Mucosa of stomach (tissue), 1 donor: ENCODE measurements at regions not wholly inside any gene's neighbourhood (a gene's known extent, or its start where the extent isn't known, plus 50 kb on each side); places are given as distances from the start of the nearest gene placed in this dataset.
"Not testable (repeated sequence)": the region's sequence is repeated elsewhere in the genome, so short reads cannot be mapped to it uniquely, and the experiment has no call there.

Experiments
- H3K27me3 ChIP-seq: one replicate; pipeline ENCODE4 v1.7.0; 2013; ENCODE audit warnings: mild to moderate bottlenecking, low read length; ENCODE audit not compliant: control insufficient read depth, insufficient read depth
- H3K36me3 ChIP-seq: one replicate; pipeline ENCODE4 v1.7.0; 2013; ENCODE audit warnings: low read length; ENCODE audit not compliant: control insufficient read depth, insufficient read depth
- H3K4me1 ChIP-seq: one replicate; pipeline ENCODE4 v1.7.0; 2013; ENCODE audit warnings: mild to moderate bottlenecking, low read length; ENCODE audit not compliant: control insufficient read depth, insufficient read depth
- H3K4me3 ChIP-seq: one replicate; pipeline ENCODE4 v1.7.0; 2013; ENCODE audit warnings: low read length
- H3K9ac ChIP-seq: one replicate; pipeline ENCODE4 v1.7.0; 2013; ENCODE audit warnings: mild to moderate bottlenecking, low read length, moderate library complexity
- H3K9me3 ChIP-seq: one replicate; pipeline ENCODE4 v1.7.0; 2013; ENCODE audit warnings: mild to moderate bottlenecking, low read length, moderate library complexity; ENCODE audit not compliant: control insufficient read depth
- donor health status: Pancreatic carcinoma.

DNA sequence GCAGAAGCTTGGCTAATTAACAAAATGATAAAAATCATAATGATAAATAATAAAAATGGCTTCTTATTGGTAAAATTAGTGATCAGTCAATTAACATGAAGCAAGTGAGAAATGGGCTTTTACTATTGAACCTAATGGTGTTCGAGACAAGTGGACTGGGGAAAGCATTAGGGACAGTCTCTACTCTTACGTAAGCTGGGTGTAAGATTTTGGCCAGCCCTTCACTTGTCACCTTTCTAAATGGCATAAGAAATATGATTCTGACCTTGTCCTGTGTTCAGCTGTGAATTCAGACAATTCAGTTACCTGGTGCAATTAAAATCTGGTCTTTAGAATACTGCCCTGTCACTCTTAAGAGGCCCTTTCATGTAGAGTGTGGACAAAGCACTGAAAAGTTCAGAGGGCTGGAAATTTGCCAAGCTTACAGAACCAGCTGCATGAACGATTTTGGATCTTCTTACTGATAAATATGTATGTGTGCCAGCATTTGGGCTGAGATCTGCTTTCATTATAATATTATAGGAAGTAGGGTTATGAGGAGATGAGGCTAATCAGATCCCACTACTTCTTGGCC is 115.9 kb downstream of the QRSL1 start:
- Histone ChIP-seq H3K27me3 (no peaks in the 10 kb centered on the region), H3K36me3 (no peaks in the 10 kb centered on the region), H3K4me1 (peaks cover 14% of the 10 kb centered on the region), H3K9ac (no peak overlapping the region), H3K4me3 (no peak overlapping the region), H3K9me3 (no peaks in the 10 kb centered on the region)

GRCh38 chr6:106744781-106745180 is 115.4 kb downstream of the QRSL1 start:
- no peaks in the 10 kb centered on the region for H3K27me3 ChIP-seq
- H3K36me3 ChIP-seq = no peaks in the 10 kb centered on the region
- H3K9ac ChIP-seq = no peak overlapping the region
- H3K9me3 ChIP-seq = no peaks in the 10 kb centered on the region
- H3K4me3 ChIP-seq = no peak overlapping the region
- peaks cover 9% of the 10 kb centered on the region for H3K4me1 ChIP-seq

- H3K9me3 ChIP-seq, H3K27me3 ChIP-seq, H3K36me3 ChIP-seq, H3K9ac ChIP-seq, H3K4me3 ChIP-seq: not testable (repeated sequence)
- H3K4me1 ChIP-seq = peaks cover 13% of the 10 kb centered on the region
Measured at GRCh38 chr6:106744029-106744428, 114.7 kb downstream of the QRSL1 start.

- no peak overlapping the region for H3K4me3 ChIP-seq
- H3K4me1 ChIP-seq = peaks cover 14% of the 10 kb centered on the region
- H3K9me3 ChIP-seq = no peaks in the 10 kb centered on the region
- H3K27me3 ChIP-seq = no peaks in the 10 kb centered on the region
- no peak overlapping the region for H3K9ac ChIP-seq
- H3K36me3 ChIP-seq = no peaks in the 10 kb centered on the region
Measured at GRCh38 chr6:106743612-106744011, 114.2 kb downstream of the QRSL1 start.

GRCh38 chr6:106740287-106740686 is 110.9 kb downstream of the QRSL1 start:
- peaks cover 6% of the 10 kb centered on the region for H3K4me1 ChIP-seq
- no peaks in the 10 kb centered on the region for H3K9me3 ChIP-seq
- H3K9ac ChIP-seq = no peak overlapping the region
- H3K4me3 ChIP-seq = no peak overlapping the region
- H3K27me3 ChIP-seq = no peaks in the 10 kb centered on the region
- H3K36me3 ChIP-seq = no peaks in the 10 kb centered on the region

DNA sequence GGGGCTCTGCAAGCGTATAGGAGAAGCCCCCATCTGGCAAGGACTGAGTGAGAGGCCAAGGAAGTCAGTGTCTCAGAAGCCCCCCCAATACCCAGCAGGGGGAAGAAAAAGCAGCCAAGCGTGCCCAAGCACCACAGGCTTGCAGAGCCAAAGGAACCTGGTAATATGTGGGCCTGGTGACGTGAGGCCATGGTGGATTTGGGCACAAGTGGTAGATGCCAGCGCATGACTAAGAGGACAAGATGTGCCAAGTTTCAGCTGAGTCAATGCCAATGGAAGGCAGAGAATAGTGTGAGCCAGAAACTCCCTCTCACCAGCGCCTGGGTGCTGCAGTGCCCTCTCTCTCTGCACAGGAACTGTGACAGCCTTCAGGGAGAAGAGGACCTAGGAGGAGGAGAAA is 110.0 kb downstream of the QRSL1 start:
- Histone ChIP-seq H3K36me3 (no peaks in the 10 kb centered on the region), H3K27me3 (no peaks in the 10 kb centered on the region), H3K9me3 (no peaks in the 10 kb centered on the region), H3K4me3 (no peak overlapping the region), H3K9ac (no peak overlapping the region), H3K4me1 (peaks cover 6% of the 10 kb centered on the region)

DNA sequence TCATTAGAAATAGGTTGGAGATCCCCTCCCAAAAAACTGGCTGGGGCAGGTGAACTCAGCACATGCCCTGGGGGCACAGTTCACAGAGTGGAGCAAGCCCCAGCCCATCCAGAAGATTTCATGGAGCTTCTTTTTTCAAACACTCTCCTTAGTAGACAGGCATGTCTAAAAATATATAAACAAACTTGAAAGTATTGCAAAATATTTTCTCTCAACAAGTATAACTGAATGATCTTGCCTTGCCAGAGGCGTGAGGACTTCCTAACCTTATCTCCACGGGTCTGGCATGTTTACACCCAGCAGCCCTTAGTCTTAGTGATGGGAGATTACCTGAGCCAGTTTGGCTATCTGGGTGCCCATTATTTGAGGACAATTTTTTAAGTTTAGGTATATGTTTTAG is 107.1 kb downstream of the QRSL1 start:
- H3K9me3 ChIP-seq = no peaks in the 10 kb centered on the region
- H3K4me1 ChIP-seq = peaks cover 16% of the 10 kb centered on the region
- no peaks in the 10 kb centered on the region for H3K27me3 ChIP-seq
- H3K9ac ChIP-seq = no peak overlapping the region
- H3K4me3 ChIP-seq = no peak overlapping the region
- H3K36me3 ChIP-seq = no peaks in the 10 kb centered on the region

- peaks cover 22% of the 10 kb centered on the region for H3K4me1 ChIP-seq
- no peak overlapping the region for H3K9ac ChIP-seq
- H3K27me3 ChIP-seq = no peaks in the 10 kb centered on the region
- no peak overlapping the region for H3K4me3 ChIP-seq
- H3K9me3 ChIP-seq = no peaks in the 10 kb centered on the region
- H3K36me3 ChIP-seq = no peaks in the 10 kb centered on the region
Measured at GRCh38 chr6:106735828-106736227, 106.5 kb downstream of the QRSL1 start.

DNA sequence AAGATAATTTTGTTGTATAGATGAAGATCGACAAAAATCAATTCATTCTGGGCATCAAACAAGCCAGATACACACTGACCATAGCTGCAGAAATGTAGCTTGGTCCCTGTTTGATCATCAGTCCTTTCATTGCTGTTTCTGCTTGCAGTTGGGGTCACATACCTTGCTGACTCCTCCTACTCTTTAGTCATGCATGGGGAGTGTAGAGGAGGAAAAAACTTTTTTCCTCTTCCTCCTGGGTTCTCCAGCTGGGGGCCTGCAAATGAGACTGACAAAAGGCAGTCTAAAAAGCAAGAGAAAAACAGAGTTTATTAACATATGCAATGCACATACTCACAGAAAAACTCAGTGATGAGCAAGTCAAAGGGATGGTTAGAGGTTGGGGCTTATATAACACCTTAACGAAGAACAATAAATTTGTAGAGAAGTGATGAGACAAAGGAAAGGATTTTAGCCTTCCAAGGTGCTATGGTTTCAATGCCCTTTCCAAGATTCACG is 105.8 kb downstream of the QRSL1 start:
- Histone ChIP-seq H3K4me3 (no peak overlapping the region), H3K9me3 (no peaks in the 10 kb centered on the region), H3K9ac (no peak overlapping the region), H3K4me1 (peaks cover 28% of the 10 kb centered on the region), H3K36me3 (no peaks in the 10 kb centered on the region), H3K27me3 (no peaks in the 10 kb centered on the region)

- Histone ChIP-seq H3K4me3 (no peak overlapping the region), H3K36me3 (no peaks in the 10 kb centered on the region), H3K27me3 (no peaks in the 10 kb centered on the region), H3K9ac (no peak overlapping the region), H3K9me3 (no peaks in the 10 kb centered on the region), H3K4me1 (peaks cover 38% of the 10 kb centered on the region)
Measured at GRCh38 chr6:106733386-106733785, 104.0 kb downstream of the QRSL1 start.

GRCh38 chr6:106732376-106732940 is 103.1 kb downstream of the QRSL1 start:
- no peak overlapping the region for H3K9ac ChIP-seq
- H3K36me3 ChIP-seq = no peaks in the 10 kb centered on the region
- no peaks in the 10 kb centered on the region for H3K9me3 ChIP-seq
- no peaks in the 10 kb centered on the region for H3K27me3 ChIP-seq
- H3K4me3 ChIP-seq = no peak overlapping the region
- peaks cover 42% of the 10 kb centered on the region for H3K4me1 ChIP-seq

DNA sequence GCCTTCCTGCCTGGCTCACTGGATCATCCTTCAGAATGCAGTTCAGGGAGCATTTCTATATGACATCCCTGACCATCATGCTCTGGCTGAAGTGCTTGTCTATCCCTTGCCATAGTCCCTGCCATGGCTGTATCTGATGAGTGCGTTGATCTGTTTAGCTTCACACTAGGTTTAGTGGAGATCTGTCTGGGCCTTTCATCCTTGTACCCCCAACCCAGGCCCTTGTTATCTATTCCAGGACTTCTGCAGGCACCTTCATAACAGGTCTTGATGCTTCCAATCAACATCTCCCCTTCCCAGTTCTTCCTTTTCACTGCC is 102.4 kb downstream of the QRSL1 start:
- H3K4me1 ChIP-seq = peaks cover 42% of the 10 kb centered on the region
- H3K27me3 ChIP-seq = no peaks in the 10 kb centered on the region

More for the DNA sequence above, 102.4 kb downstream of the QRSL1 start:
- Histone ChIP-seq H3K9me3 (no peaks in the 10 kb centered on the region), H3K36me3 (no peaks in the 10 kb centered on the region), H3K4me3 (no peak overlapping the region), H3K9ac (no peak overlapping the region)
